Duodenal mucosa (tissue), 2 donors: ENCODE measurements at regions not wholly inside any gene's neighbourhood (a gene's known extent, or its start where the extent isn't known, plus 50 kb on each side); places are given as distances from the start of the nearest gene placed in this dataset.

Experiments used
- H3K27ac ChIP-seq: one replicate; pipeline ENCODE4 v1.7.0; 2013; ENCODE audit warnings: low read depth, low read length
- H3K27me3 ChIP-seq, 2 donors: one replicate each; pipeline ENCODE4 v1.7.0; 2013; ENCODE audit warnings: low read length in 2 of 2, control low read depth in 1 of 2; ENCODE audit not compliant: insufficient read depth in 2 of 2, control insufficient read depth in 1 of 2
- H3K36me3 ChIP-seq, 2 donors: one replicate each; pipeline ENCODE4 v1.7.0; 2013; ENCODE audit warnings: low read length in 2 of 2, control low read depth in 1 of 2; ENCODE audit not compliant: insufficient read depth in 2 of 2, control insufficient read depth in 1 of 2
- H3K4me1 ChIP-seq, 2 donors: one replicate each; pipeline ENCODE4 v1.7.0; 2013; ENCODE audit warnings: low read length in 2 of 2, control low read depth in 1 of 2; ENCODE audit not compliant: insufficient read depth in 2 of 2, control insufficient read depth in 1 of 2
- H3K4me3 ChIP-seq, 2 donors: one replicate each; pipeline ENCODE4 v1.7.0; 2013; ENCODE audit warnings: low read length in 2 of 2, low read depth in 1 of 2
- H3K9ac ChIP-seq, 2 donors: one replicate each; pipeline ENCODE4 v1.7.0; 2013; ENCODE audit warnings: low read length in 2 of 2, low read depth in 1 of 2
- H3K9me3 ChIP-seq, 2 donors: one replicate each; pipeline ENCODE4 v1.7.0; 2013; ENCODE audit warnings: low read length in 2 of 2, control low read depth in 1 of 2; ENCODE audit not compliant: control insufficient read depth in 1 of 2

DNA sequence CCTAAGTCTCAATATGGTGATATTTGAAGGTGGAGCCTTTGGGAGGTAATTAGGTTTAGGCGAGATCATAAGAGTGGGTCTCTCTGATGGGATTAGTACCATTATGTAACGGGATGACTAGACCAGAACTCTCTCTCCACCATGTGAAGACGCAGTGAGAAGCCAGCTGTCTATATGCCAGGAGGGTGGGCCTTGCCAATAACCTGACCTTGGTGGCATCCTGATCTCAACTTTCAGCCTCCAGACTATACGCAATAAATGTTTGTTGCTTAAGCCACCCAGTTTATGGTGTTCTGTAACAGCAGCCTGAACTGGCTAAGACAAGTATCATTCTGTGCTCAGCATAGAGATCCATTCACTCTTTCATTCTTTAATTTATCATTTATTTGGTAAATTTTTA lies 167.2 kb upstream of the CDH11 start:
- no peaks in the 10 kb centered on the region for H3K9me3 ChIP-seq
- no peaks in the 10 kb centered on the region for H3K36me3 ChIP-seq
- H3K27ac ChIP-seq = no peak overlapping the region
- no peaks in the 10 kb centered on the region for H3K27me3 ChIP-seq
- H3K4me3 ChIP-seq = no peak overlapping the region
- no peaks in the 10 kb centered on the region for H3K4me1 ChIP-seq
- H3K9ac ChIP-seq = no peak overlapping the region

- Histone ChIP-seq H3K36me3 (no peaks in the 10 kb centered on the region), H3K27ac (no peak overlapping the region), H3K9me3 (no peaks in the 10 kb centered on the region), H3K27me3 (no peaks in the 10 kb centered on the region), H3K4me1 (no peaks in the 10 kb centered on the region), H3K9ac (no peak overlapping the region), H3K4me3 (no peak overlapping the region)
Measured at GRCh38 chr16:65287307-65287706, 165.4 kb upstream of the CDH11 start.

- Histone ChIP-seq H3K4me3 (no peak overlapping the region), H3K36me3 (no peaks in the 10 kb centered on the region), H3K27ac (no peak overlapping the region), H3K4me1 (no peaks in the 10 kb centered on the region), H3K9ac (no peak overlapping the region), H3K9me3 (no peaks in the 10 kb centered on the region), H3K27me3 (no peaks in the 10 kb centered on the region)
Measured at GRCh38 chr16:65285128-65286048, 163.5 kb upstream of the CDH11 start.

DNA sequence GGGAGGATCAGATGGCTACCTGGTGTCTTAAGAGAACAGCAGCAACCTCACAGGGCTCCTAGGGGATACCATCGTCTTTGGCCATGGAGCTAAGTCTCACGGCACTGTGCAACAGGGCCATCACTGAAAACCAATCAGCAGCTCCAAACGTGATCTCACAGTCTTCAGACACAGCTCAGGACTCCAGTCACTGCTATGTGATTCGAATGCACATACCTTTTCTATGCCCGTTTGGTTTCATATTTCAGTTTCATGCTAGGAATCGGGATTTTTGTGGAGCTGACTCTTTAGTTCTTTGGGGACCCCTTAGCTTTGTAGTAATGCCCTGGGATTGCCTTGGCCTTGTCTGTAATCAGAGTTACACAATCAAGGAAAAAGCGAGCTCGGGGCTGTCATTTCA lies 162.8 kb upstream of the CDH11 start:
- Histone ChIP-seq H3K36me3 (no peaks in the 10 kb centered on the region), H3K27ac (no peak overlapping the region), H3K27me3 (no peaks in the 10 kb centered on the region), H3K9ac (no peak overlapping the region), H3K4me3 (no peak overlapping the region), H3K4me1 (no peaks in the 10 kb centered on the region), H3K9me3 (no peaks in the 10 kb centered on the region)

- no peak overlapping the region for H3K4me3 ChIP-seq
- no peak overlapping the region for H3K27ac ChIP-seq
- no peaks in the 10 kb centered on the region for H3K4me1 ChIP-seq
- no peak overlapping the region for H3K9ac ChIP-seq
- no peaks in the 10 kb centered on the region for H3K27me3 ChIP-seq
- H3K9me3 ChIP-seq = no peaks in the 10 kb centered on the region
- no peaks in the 10 kb centered on the region for H3K36me3 ChIP-seq
Measured at GRCh38 chr16:65283181-65283651, 161.4 kb upstream of the CDH11 start.

DNA sequence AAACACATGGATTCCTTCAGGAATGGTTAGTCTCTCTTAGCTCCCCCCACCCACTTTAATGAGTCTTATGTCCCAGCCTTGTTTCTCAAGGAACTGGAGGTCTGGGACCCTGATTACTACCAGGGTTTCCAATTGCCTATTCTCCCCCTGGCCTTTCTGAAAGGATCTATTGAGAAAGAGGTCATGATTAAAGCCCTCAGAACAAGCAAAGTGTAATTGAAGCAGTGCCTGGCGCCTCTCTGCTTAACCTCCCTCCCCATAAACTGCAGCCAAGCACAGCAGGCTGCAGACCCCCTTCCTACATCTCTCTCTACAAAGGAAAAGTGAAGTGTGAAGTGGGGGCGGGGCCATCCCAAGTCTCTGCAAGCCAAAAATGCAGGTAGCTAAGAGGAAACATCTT lies 159.7 kb upstream of the CDH11 start:
- H3K4me1 ChIP-seq = no peaks in the 10 kb centered on the region
- no peak overlapping the region for H3K4me3 ChIP-seq
- H3K27ac ChIP-seq = no peak overlapping the region
- H3K36me3 ChIP-seq = no peaks in the 10 kb centered on the region
- H3K9ac ChIP-seq = no peak overlapping the region
- no peaks in the 10 kb centered on the region for H3K9me3 ChIP-seq
- H3K27me3 ChIP-seq = no peaks in the 10 kb centered on the region

DNA sequence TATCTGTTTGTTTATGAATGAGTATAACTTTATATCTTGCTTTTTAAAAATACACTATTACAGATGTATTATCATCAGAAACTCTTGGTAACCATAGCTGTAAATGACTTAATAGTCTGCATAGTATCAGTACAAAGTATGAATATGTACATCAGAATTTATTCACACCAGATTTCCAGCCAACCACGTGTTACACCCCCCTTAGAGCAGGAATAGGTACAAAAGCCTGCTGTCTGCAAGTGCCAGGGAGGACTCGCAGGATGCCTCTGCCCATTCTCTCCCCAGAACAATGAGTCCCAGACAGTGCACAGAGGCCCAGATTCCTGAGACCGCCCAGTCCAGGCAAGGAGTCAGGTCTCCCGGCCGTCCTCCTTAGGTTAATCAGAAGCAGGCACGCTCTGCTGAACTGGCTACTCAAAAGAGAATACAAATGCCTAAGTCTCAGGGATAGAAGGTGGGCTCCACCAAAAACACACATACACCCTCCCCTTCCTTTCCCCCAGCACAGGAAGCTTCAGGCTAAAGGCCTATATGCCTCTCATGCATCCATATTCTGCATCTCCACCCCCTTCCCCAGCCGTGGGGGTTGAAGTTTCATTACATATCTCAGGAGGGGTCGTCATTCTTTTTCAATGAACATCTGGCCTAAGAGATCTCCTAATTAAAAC lies 159.1 kb upstream of the CDH11 start:
- Histone ChIP-seq H3K4me1 (no peaks in the 10 kb centered on the region), H3K27me3 (no peaks in the 10 kb centered on the region), H3K36me3 (no peaks in the 10 kb centered on the region), H3K9me3 (no peaks in the 10 kb centered on the region), H3K27ac (no peak overlapping the region), H3K9ac (no peak overlapping the region), H3K4me3 (no peak overlapping the region)

DNA sequence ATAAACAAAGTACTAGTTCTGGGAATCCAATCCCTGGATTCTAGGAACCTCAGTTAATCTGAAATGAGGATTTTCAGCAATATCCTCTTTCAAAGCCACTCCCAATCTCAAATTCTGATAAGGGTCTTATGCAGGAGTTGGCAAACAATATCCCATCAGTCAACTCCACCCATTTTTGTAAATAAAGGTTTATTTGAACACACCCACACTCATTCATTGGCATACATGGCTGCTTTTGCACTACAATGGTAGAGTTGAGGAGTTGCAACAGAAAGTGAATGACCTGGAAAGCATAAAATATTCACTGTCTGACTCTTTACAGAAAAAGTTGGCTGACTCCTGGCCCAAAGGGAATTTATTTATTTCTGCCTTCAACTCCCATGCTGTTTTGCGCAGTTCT lies 157.7 kb upstream of the CDH11 start:
- no peaks in the 10 kb centered on the region for H3K9me3 ChIP-seq
- H3K4me3 ChIP-seq = no peak overlapping the region
- no peaks in the 10 kb centered on the region for H3K4me1 ChIP-seq
- no peaks in the 10 kb centered on the region for H3K36me3 ChIP-seq
- H3K9ac ChIP-seq = no peak overlapping the region
- no peaks in the 10 kb centered on the region for H3K27me3 ChIP-seq
- no peak overlapping the region for H3K27ac ChIP-seq

DNA sequence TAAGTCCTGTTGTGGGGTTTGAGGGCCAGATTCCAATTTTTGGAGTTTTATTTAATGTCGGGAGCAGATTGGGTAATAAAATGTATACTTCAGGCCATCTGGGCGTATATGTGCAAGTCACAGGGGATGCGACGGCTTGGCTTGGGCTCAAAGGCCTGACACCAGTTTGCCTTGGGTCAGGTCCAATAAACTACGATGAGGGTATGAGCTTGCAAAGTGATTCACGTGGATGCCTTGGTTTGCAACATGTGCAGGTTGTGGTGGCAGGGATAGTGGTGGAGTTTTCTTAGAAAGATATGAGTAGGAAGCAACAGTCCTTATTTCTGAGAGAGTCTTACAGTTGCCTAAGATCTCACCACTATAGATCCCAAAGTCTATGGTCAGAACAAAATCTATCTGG lies 157.0 kb upstream of the CDH11 start:
- no peak overlapping the region for H3K27ac ChIP-seq
- H3K4me3 ChIP-seq = no peak overlapping the region
- H3K9ac ChIP-seq = no peak overlapping the region
- no peaks in the 10 kb centered on the region for H3K27me3 ChIP-seq
- no peaks in the 10 kb centered on the region for H3K36me3 ChIP-seq
- H3K9me3 ChIP-seq = no peaks in the 10 kb centered on the region
- no peaks in the 10 kb centered on the region for H3K4me1 ChIP-seq

GRCh38 chr16:65274566-65274965 lies 152.7 kb upstream of the CDH11 start:
- H3K27me3 ChIP-seq = no peaks in the 10 kb centered on the region
- no peaks in the 10 kb centered on the region for H3K4me1 ChIP-seq
- no peak overlapping the region for H3K4me3 ChIP-seq

More at GRCh38 chr16:65274566-65274965, 152.7 kb upstream of the CDH11 start:
- no peaks in the 10 kb centered on the region for H3K36me3 ChIP-seq
- no peak overlapping the region for H3K9ac ChIP-seq
- H3K9me3 ChIP-seq = no peaks in the 10 kb centered on the region
- no peak overlapping the region for H3K27ac ChIP-seq
